Epidermal melanocyte (primary cell): ENCODE measurements at regions not wholly inside any gene's neighbourhood (a gene's known extent, or its start where the extent isn't known, plus 50 kb on each side); places are given as distances from the start of the nearest gene placed in this dataset.

Source experiments
- DNase-seq: peaks from one replicate; pipeline ENCODE4 v3.0.0; 2011; ENCODE audit warnings: low spot score; ENCODE audit not compliant: insufficient read length

DNA sequence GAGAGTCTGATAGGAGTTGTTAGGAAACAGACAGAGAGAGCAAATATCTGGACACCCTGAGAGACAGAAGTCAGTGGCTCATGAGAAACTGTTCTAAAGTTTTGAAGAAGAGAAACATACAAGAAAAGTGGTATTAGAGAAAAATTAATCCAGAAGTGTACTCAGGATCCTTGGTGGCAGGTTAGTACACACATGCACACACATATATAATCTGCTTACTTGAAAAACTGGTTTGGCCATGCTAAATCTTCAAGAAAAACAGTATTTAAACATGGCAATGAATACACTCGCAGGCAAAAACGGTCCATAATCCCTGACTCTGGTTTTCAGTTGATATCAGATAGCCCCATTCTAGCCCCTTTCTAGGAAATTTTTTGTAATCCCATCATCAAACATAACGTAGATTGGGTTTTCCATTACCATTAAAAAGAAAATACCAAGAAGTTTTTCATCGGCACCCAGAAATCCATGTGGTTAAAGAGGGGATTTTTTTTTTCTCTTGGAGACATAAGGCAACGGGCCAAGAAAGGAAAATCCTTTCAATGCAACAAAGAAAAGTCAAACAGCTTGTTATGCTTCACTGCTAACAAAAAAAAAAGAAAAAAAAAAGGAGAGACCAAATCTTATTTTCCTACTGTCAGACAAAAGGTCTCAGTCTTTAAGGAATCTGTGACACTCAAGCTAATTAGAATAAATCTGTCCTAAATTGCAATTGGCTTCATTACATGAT lies 178.0 kb upstream of the MIR17HG start:
- no peak for DNase-seq

DNA sequence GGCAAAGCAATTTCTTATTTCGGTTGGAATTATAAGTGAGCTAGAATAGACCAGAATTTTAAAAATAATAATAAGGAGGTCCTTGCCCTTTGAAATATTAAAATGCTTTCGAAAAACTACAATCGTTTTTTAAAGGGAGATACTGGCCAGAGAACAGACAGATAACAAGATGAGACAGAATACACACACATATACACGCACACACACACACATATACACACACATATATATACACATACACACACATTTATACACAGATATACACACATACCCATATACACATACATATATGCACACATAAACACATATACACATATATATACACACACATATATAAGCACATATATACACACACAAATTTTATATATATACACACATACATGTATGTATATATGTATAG lies 175.3 kb upstream of the MIR17HG start:
- DNase-seq: no peak

DNA sequence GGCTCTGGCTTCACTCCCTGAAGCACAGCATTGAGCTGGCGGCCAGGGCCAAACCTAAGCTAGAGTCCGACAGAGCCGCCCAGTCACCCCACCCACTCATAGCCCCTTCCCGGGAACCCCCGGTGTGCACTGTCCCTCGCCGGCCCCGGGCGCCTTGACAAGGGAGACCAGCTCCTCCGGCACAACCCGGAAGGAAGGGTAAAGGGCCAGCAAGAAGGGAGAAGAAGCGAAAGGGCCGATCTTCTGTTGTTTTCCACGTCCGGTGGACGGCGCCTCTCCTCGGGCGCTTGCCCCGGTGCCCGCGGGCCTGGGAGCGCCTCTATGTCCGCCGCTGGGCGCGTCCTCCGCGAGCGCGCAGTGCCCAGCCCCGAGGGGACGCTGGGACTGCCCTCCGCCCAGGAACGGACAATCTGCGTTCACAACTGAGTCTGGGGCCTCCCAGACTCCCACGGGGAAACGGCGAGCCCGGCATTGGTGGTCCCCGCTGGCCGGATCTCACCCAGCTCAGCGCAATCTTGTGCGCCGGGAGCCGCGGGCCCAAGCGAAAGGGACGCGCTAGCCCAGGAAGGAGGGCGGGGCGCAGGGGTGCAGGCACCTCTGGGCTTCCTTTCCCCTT lies 172.5 kb upstream of the MIR17HG start:
- no peak for DNase-seq

DNA sequence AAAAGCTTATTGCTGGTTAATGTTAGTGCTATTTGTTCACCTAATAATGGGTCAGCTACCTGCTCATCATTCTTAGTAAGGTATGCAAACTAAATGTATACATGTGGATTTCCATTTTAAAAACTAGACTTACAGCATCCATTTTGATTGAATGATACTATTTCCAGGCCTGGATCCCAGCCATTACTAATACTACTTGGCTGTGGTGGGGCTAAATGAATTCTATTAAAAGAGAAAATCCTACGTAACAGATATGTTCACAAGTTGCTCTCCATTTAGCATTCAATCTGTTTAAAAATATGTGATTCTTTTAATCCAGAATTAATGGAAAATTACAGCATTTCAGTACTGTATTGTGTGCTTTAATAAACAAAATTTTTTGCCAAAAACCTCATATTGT lies 169.4 kb upstream of the MIR17HG start:
- DNase-seq: no peak

DNA sequence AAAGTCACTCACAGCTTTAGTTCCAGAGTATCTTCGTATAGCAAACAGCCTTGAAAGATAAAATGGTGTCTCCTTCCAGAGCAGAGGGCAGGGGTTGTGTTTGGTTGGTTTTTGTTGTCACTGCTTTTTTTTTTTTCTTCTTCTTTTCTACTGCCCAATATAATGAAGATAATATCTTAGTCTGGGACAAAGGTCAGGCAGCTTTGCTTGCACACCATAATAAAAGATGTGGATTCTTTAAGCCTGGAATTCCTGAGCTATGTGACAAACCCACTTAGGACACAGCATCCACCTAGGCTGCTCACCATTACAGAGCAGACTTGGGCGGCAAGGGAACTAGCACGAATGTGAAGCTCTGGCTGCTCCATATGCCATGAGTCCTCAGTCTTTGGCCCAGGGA lies 165.6 kb upstream of the MIR17HG start:
- DNase-seq: no peak

DNA sequence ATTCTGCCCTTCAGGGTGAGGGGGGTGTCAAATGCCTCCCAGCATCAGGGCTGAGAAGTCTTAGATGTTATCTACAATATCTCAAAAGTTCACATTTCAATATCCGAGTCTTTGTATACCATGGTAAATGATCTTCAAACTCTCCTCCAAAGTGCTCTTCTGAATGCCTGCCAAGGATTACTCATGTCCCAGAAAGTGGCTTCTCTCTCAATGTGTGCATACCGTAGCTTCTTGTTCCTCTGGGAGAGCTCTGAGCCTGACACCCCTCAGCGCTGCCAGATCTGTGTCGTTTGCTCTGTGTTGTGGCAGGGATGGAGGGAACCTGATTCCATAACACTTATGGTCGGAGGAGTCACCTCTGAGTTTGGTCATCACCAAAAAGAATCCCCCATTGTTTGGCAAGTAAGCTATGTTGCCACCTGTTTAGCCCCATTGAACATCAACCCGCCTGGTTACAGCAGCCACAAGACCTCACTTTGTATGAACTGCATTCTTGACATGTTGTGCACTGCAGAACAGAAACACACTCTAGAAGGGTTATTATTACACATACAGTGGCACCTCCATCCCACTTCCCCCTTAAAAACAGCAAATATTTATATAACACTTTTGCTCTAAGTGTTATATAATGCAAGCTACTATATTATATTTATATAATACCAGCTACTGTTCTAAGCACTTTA lies 163.1 kb upstream of the MIR17HG start:
- DNase-seq: no peak

DNA sequence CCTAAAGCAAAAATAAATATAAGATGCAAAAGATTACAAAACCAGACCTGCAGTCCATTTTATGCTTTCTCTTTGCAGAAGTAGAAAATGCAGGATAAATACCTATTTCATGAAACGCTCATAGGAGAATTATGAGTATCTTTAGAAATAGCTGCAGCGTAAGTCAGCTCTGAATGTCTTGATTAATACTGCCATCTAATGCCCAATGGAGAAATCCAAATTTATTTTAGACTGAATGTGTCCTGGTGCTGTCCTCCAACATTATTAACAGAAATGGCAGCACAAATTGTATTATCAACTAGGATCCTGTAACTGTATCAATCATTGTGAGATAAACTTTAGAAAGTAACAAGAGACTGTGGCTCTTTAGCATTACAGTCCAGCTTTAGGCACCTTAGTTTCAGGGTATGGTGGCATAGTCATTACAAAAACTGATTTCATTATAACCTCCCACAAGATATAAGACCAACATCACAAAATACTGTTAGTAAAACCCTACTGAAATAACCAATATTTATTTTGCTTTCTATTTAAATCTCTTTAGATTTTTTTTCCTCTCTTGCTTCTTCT lies 162.1 kb upstream of the MIR17HG start:
- DNase-seq: no peak

DNA sequence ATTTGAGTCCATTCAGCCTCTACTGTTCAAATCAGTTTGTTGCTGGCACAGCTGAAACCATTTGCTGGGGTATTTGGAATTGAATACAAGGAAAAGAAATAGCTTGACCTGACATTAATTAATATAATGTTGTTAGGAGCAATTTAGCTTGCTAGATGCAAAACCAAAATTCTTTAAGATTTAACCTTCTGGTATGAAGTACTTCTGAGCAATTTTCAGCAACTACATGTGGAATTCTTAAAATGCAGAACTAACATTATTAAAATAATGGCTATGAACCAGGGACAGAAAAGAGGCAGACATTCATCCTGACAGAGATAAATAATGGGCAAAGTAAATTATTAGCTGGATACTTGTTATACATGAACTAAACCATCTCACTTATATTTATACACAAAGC lies 160.0 kb upstream of the MIR17HG start:
- DNase-seq: no peak

DNA sequence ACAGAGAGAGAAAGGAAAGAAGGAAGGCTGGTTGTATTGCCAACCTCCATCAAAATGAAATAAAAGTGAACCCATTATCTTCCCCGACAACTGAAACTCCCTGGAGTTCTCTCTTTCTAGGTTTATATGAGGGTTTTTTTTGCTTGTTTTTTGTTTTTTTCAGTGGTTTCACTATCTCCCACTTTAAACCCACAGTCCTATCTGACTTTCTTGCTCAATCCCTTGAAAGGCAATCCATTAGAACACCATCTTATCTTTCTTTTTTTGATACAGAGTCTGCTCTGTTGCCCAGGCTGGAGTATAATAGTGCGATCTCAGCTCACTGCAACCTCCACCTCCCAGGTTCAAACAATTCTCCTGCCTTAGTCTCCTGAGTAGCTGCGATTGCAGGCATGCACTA lies 158.0 kb upstream of the MIR17HG start:
- no peak for DNase-seq

DNA sequence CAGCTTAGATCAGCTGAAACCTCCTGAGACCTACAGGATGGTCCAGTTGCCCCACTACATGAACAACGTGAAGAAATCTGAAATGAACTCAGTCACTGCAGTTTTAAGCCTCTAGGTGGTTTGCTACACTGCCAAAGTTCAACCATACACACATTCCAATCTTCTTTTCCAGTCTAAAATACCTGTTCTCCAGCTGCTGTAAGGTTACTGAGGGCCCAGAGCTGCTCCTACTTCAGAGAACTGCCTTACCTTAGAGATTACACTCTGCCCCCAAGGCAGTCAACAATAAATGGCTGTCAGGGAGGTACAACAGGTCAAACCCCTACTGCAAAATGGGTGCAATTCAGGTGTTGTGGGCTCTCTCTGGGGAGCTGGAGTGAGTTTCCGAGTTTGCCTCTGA lies 154.1 kb upstream of the MIR17HG start:
- DNase-seq: no peak

DNA sequence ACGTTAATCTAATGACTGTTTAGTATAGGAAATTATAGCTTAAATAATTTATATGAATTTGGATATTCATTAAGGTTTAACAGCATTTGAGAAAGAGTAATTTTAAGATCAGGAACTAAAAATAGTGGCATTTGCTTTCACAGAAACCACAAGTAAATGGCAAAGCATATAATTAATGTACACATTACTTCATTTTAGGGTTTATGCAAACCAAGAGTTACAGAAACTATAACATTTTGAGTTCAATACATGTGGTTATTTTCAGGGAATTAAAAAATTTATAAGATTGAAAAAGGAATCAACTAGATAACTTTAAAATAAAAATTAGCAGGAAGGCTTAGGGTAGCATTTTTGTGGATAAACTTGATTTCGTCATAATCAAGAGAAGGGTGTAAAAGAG lies 151.7 kb upstream of the MIR17HG start:
- no peak for DNase-seq

DNA sequence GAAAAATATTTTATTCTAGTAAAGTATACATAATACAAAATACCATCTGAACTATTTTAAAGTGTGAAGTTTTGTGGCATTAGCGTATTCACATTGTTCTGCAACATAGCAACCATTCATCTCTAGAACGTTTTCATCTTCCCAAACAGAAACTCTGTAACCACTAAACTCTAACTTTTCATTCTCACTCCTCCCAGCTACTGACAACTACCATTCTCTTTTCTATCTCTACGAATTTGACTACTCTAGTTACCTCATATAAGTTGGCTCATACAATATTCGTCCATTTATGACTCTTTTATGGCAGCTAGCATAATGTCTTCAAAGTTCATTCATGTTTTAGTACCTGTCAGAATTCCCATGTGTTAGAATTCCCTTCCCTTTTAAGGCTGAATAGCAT lies 150.5 kb upstream of the MIR17HG start:
- DNase-seq: no peak

DNA sequence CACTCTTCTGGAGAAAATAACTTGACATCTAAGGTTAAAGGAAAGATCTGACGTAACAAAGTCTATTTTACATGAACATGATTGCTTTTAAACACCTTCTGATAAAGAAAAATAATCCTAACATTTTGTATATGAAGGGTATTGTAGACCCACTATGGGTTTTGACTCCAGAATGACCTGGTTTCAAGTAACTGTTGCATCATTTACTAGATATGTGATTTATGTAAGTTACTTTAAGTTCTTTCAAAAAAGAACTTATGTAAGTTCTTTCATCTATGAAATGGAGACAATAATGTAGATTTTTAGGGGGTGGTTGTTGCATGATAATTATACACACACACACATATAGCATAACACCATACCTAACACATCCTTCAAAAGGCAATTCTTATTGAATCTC lies 147.6 kb upstream of the MIR17HG start:
- DNase-seq: no peak

DNA sequence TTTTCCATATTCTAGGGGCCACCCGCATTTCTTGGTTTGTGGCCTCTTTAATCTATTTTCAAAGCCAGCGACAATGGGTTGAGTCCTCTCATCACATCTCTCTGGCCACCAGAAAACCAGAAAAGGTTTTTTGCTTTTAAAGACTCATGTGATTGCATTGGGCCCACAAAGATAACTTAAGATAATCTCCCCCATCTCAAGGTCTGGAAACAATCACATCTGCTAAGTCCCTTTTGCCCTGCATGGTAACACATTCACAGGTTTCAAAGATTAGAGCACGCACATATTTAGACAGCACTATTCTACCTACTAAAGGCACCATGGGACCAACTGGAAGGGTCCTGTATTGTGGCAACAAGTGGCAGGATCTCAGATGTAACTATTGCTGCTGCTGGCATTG lies 147.0 kb upstream of the MIR17HG start:
- DNase-seq: no peak

DNA sequence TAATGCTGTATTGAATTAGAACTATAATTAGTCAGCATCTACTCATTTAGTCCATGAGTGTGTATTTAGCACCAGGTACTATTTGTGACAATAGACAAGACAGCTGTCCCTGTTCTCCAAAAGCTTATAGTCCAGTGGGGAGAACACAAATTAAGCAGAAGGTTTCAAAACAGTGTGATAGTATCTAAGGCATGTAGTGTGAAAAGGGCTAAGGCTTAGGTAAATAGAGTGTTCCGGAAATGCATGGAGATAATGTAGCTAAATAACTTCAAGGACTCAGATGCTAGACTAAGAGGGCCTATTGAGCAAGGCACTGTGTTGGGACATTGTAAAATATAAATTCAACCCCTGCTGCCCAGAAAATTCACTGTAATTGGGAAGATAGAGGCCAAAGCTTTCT lies 144.1 kb upstream of the MIR17HG start:
- no peak for DNase-seq

DNA sequence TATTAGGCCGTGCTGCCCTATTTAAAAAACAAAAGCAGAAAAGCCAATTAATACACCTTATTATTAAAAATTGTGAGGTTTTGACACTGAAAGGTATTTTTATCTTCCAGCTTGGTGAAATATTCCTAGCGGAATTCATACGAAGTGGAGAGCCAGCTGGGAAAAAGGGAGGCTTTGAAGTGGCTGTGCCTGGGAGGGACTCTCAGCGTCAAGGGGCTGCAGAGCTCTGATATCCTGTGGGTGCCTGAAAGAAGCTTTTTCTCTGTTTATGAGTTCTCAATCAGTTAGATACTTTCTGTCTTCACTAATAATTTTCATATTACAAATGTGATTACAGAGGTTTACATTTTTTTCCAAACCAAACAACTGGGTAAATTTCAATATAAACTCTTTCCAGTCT lies 140.2 kb upstream of the MIR17HG start:
- no peak for DNase-seq

DNA sequence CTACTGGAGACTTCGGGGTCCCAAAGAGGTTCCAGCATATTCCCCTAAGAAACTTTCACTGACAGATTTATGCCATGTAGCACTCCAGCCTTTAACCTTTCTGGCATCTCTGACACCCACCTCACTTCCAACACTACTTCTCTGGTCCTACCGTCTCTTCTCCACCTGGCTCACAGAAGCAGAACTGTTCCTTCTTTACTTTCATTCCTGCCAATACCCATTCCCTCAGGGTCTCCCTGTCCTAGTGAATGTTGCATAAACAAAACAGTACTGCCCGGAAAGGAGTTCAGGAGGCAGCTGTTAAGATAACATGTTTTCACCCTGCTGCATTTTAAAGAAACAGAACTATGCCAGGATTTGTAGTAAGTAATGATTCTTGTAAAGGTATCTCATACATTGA lies 136.0 kb upstream of the MIR17HG start:
- DNase-seq: no peak

DNA sequence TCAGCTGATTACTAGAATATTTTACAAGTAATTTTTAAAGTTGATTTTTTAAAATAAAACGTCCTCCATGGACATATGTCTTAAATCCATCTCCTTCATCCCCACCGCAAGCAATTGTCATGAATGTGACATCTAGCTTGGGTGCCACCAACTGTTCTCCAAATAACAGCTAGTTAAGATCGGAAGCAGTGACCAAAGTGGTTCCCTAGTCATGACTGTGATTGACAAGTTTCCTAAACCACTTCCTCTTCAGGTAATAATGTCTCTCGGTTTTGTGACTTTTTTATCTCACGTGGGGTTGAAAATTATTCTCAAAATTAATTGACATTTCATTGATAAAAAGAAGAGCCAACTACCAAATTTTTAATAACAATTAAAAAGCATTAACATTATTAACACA lies 135.3 kb upstream of the MIR17HG start:
- DNase-seq: no peak

DNA sequence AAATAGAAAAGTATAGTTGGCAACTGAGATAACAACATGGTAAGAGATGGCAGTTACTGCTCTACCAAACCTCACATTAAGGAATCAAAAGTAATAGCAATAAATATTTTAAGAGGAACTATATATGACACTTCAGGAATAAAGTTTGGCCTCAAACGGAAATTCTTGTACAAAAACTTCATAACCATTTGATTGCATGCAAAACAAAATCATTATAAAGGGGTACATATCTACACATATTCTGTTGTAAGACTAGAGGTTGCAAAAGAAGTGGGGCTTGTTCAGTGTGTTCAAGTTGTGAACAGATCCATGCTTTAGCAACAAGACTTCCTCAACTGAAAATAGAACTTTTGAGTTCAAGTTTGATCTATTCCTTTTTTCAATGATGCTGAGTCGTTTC lies 133.5 kb upstream of the MIR17HG start:
- DNase-seq: no peak

DNA sequence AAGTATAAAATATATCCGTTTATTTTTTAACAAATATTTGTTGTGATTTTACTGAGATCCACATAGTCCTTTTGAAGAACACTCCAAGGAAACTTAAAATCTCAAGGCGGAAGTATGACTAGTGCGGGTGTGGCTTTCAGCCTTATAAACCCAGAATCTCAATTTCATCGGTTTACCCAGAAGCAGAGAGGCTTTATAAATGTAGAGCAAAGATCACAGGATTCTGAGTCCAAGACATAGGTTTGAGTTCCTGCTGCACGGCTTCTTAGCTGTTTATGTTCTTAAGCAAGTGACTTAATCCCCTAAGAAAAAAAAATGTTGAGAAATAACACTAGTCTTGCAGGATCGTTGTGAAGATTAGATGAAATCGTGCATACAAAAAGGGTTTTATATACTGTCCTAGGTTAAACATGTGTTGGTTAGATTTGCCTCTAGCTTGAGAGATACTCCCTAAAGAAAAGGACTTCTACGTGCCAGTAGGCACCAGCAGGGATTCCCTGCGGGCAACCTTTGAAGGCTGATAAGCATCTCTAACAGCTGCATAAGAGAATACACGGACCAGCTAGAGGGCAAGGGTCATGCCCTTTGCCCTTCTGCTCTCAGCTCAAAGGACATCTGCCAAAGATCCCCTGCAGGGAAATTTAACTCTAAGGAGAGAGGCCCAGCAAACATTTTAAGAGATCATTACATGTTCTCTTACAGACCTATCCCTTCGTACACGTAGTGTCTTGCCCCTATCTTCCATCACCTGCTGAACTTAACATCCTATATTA lies 130.4 kb upstream of the MIR17HG start:
- DNase-seq: no peak

DNA sequence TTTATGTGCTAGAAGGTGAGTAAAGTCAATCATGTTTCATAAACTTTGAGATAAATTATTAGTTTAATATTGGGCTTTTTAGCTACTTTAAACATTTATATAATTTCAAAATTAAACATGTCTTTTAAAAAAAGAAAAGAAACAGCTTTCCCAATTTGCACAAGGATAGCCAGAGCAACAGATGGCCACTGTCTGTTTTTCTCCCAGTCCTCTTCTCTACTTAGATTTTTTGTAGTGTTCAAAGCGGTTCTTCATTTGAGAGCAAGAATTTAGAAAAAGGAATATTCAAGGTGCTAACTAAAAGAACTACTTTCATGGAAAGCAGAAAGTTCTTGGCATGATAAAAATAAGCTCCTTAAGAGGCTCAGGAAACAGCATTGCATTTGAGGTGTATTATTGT lies 128.3 kb upstream of the MIR17HG start:
- DNase-seq: no peak

DNA sequence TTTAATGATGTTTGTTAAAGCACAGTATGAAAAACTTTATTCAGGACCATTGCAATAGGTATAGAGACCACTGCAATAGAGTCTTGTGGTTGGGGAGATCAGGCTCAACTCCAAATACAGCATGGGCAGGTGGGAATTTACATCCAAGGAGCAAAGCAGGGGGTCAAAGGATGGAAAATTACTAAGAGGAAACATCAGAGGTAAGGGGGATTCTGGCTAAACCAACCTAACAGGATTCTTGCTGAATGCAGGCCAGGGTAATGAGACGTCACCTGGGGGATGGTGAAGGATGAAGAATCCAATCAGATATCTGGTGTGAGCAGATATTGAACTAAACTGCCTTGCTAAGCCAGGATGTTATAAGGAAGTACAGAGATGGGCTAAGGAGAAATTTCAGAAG lies 126.6 kb upstream of the MIR17HG start:
- DNase-seq: no peak
